CD4-positive, alpha-beta T cell treated with Interleukin-10 for 1 hour (primary cell): ENCODE measurements at regions not wholly inside any gene's neighbourhood (a gene's known extent, or its start where the extent isn't known, plus 50 kb on each side); places are given as distances from the start of the nearest gene placed in this dataset.
"Not testable (repeated sequence)": the region's sequence is repeated elsewhere in the genome, so short reads cannot be mapped to it uniquely, and the experiment has no call there.

Experiments
- DNase-seq: peaks from one replicate; pipeline ENCODE4 v3.0.0-alpha.2; 2020

GRCh38 chr16:9597967-9598730 is 506.7 kb downstream of the HAPSTR1 start:
- DNase-seq, result no peak

GRCh38 chr16:9598731-9599083 is 507.3 kb downstream of the HAPSTR1 start:
- no peak for DNase-seq

GRCh38 chr16:9599415-9600120 is 508.1 kb downstream of the HAPSTR1 start:
- DNase-seq, result no peak

- DNase-seq, result no peak
These were observed 510.7 kb downstream of the HAPSTR1 start for GRCh38 chr16:9602189-9602588.

GRCh38 chr16:9603316-9603715 is 511.9 kb downstream of the HAPSTR1 start:
- no peak for DNase-seq

GRCh38 chr16:9607515-9608230 is 516.2 kb downstream of the HAPSTR1 start:
- no peak for DNase-seq

- DNase-seq, result no peak
These were observed 519.3 kb downstream of the HAPSTR1 start for GRCh38 chr16:9610727-9611126.

- no peak for DNase-seq
These were observed 520.8 kb downstream of the HAPSTR1 start for GRCh38 chr16:9612267-9612666.

GRCh38 chr16:9614389-9614788 is 522.9 kb downstream of the HAPSTR1 start:
- no peak for DNase-seq

- DNase-seq, result no peak
These were observed 530.8 kb downstream of the HAPSTR1 start for GRCh38 chr16:9622268-9622667.

GRCh38 chr16:9625122-9625521 is 533.7 kb downstream of the HAPSTR1 start:
- DNase-seq, result no peak

GRCh38 chr16:9627427-9627826 is 536.0 kb downstream of the HAPSTR1 start:
- no peak for DNase-seq

- no peak for DNase-seq
These were observed 538.7 kb downstream of the HAPSTR1 start for GRCh38 chr16:9630119-9630518.

- DNase-seq, result no peak
These were observed 539.5 kb downstream of the HAPSTR1 start for GRCh38 chr16:9630985-9631384.

GRCh38 chr16:9633844-9634243 is 542.4 kb downstream of the HAPSTR1 start:
- DNase-seq, result no peak

GRCh38 chr16:9635150-9635720 is 543.8 kb downstream of the HAPSTR1 start:
- DNase-seq, result not testable (repeated sequence)

- no peak for DNase-seq
These were observed 538.0 kb downstream of the GRIN2A start for GRCh38 chr16:9644258-9644657.

- DNase-seq, result no peak
These were observed 536.3 kb downstream of the GRIN2A start for GRCh38 chr16:9645911-9646310.

GRCh38 chr16:9647981-9648701 is 534.1 kb downstream of the GRIN2A start:
- DNase-seq, result no peak

GRCh38 chr16:9650284-9650683 is 531.9 kb downstream of the GRIN2A start:
- no peak for DNase-seq

GRCh38 chr16:9655051-9655450 is 527.2 kb downstream of the GRIN2A start:
- no peak for DNase-seq

GRCh38 chr16:9657641-9658040 is 524.6 kb downstream of the GRIN2A start:
- DNase-seq, result no peak

GRCh38 chr16:9658164-9658563 is 524.1 kb downstream of the GRIN2A start:
- no peak for DNase-seq
